Tibial nerve (tissue), 4 donors: ENCODE measurements at regions not wholly inside any gene's neighbourhood (a gene's known extent, or its start where the extent isn't known, plus 50 kb on each side); places are given as distances from the start of the nearest gene placed in this dataset.

Source experiments
- CTCF ChIP-seq, 5 experiments: fragments of 200-600 bp in 3 of 5; fragments of 450-650 bp in 2 of 5; sonication (generic) in 3 of 5; IDR thresholded peaks; one replicate each; pipeline ENCODE4 v1.5.1; 2016 to 2019; ENCODE audit warnings: antibody characterized with exemption in 5 of 5, mild to moderate bottlenecking in 3 of 5, moderate library complexity in 2 of 5
- EP300 ChIP-seq, 2 donors: sonication (generic); formaldehyde crosslinking; IDR thresholded peaks; one replicate each; pipeline ENCODE4 v1.6.1; 2017; ENCODE audit warnings: antibody characterized with exemption in 2 of 2, mild to moderate bottlenecking in 1 of 2
- POLR2A ChIP-seq, 2 donors: fragments of 450-650 bp; IDR thresholded peaks; one replicate each; pipeline ENCODE4 v1.6.1; 2017; ENCODE audit warnings: antibody characterized with exemption in 2 of 2, mild to moderate bottlenecking in 2 of 2, moderate library complexity in 2 of 2

DNA sequence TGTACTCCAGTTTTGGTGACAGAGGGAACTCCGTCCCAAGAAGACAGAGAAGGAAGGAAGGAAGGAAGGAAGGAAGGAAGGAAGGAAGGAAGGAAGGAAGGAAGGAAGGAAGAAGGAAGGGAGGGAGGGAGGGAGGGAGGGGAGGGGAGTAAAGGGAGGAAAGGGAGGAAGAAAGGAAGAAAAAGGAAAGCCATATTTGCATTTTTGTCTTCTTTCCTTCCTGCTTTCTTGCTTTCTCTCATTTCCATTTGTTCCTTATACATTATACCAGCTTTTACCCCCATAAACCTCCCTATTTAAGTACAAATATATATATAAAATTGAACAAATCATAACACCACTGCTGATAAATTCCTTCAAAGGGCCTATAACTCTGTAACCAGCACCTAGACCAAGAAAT lies 151.8 kb downstream of the SMC2 start:
- TF ChIP-seq CTCF (IDR thresholded peaks at IDR 0.05) = no peak
- no peak for TF ChIP-seq POLR2A (IDR thresholded peaks at IDR 0.05)
- TF ChIP-seq EP300 (IDR thresholded peaks at IDR 0.05) = no peak
